IMR-90 (cell line): ENCODE measurements at regions not wholly inside any gene's neighbourhood (a gene's known extent, or its start where the extent isn't known, plus 50 kb on each side); places are given as distances from the start of the nearest gene placed in this dataset.

Experiments used
- BHLHE40 ChIP-seq: fragments of 150-350 bp; IDR thresholded peaks from 2 replicates; pipeline ENCODE4 v1.6.1; 2016; ENCODE audit warnings: mild to moderate bottlenecking, low read depth, low read length
- CTCF ChIP-seq: conservative IDR thresholded peaks from 2 replicates; pipeline ENCODE4 v1.5.1; 2012; ENCODE audit warnings: mild to moderate bottlenecking, low read depth, low read length, improper control_type of control experiment
- MAFK ChIP-seq: IDR thresholded peaks from 2 replicates; pipeline ENCODE4 v1.6.1; 2012; ENCODE audit warnings: low read depth, low read length, improper control_type of control experiment
- MXI1 ChIP-seq: IDR thresholded peaks from 2 replicates; pipeline ENCODE4 v1.6.1; 2012; ENCODE audit warnings: low read depth, mild to moderate bottlenecking, low read length, moderate library complexity, borderline replicate concordance
- POLR2A ChIP-seq: IDR thresholded peaks from 2 replicates; pipeline ENCODE4 v1.6.1; 2012; ENCODE audit warnings: mild to moderate bottlenecking, low read depth, low read length
- USF2 ChIP-seq: fragments of 150-350 bp; IDR thresholded peaks from 2 replicates; pipeline ENCODE4 v1.6.1; 2017; ENCODE audit warnings: mild to moderate bottlenecking, antibody characterized with exemption, low read length, low read depth

GRCh38 chr5:100299261-100299660 lies 235.9 kb upstream of the FAM174A start:
- TF ChIP-seq CTCF = no peak
- no peak for TF ChIP-seq USF2
- no peak for TF ChIP-seq POLR2A
- no peak for TF ChIP-seq BHLHE40
- TF ChIP-seq MAFK = no peak
- no peak for TF ChIP-seq MXI1
